HL-60 (cell line): ENCODE measurements at regions not wholly inside any gene's neighbourhood (a gene's known extent, or its start where the extent isn't known, plus 50 kb on each side); places are given as distances from the start of the nearest gene placed in this dataset.
A peak's percentile ranks its signal among the peaks of the same experiment; 100 is the strongest.

Source experiments
- DNase-seq, 2 experiments: peaks; one replicate each; pipeline ENCODE4 v3.0.0-alpha.2; 2010 to 2020; ENCODE audit warnings: low read depth in 1 of 2, low spot score in 1 of 2
- H3K27ac ChIP-seq: fragments of 250-450 bp; sonication (Bioruptor Pico); replicated peaks from 2 replicates; pipeline ENCODE4 v1.5.1; 2020; ENCODE audit warnings: mild to moderate bottlenecking, moderate library complexity
- H3K27me3 ChIP-seq: fragments of 250-450 bp; sonication (Bioruptor Pico); 2 replicates; pipeline ENCODE4 v1.5.1; 2021; ENCODE audit warnings: mild to moderate bottlenecking, moderate library complexity; ENCODE audit not compliant: insufficient read depth, poor library complexity, severe bottlenecking
- H3K4me3 ChIP-seq: replicated peaks from 2 replicates; pipeline ENCODE4 v1.5.1; 2011; ENCODE audit warnings: mild to moderate bottlenecking, control low read depth, low read length; ENCODE audit not compliant: insufficient read depth
- GABPA ChIP-seq: IDR thresholded peaks from 2 replicates; pipeline ENCODE4 v1.6.1; 2012; ENCODE audit warnings: low read depth
- POLR2AphosphoS5 ChIP-seq: IDR thresholded peaks from 2 replicates; pipeline ENCODE4 v1.6.1; 2012; ENCODE audit warnings: low read depth
- REST ChIP-seq: IDR thresholded peaks from 2 replicates; pipeline ENCODE4 v1.6.1; 2012; ENCODE audit warnings: low read depth; ENCODE audit not compliant: insufficient replicate concordance
- SPI1 ChIP-seq: IDR thresholded peaks from 2 replicates; pipeline ENCODE4 v1.6.1; 2012; ENCODE audit warnings: low read depth, mild to moderate bottlenecking, borderline replicate concordance
- TF ChIP-seq, protein P1 (sequence below): IDR thresholded peaks from one replicate; pipeline ENCODE4 v1.5.1; 2011; ENCODE audit warnings: low read length, control low read depth, inconsistent platforms; ENCODE audit not compliant: insufficient read depth

DNA sequence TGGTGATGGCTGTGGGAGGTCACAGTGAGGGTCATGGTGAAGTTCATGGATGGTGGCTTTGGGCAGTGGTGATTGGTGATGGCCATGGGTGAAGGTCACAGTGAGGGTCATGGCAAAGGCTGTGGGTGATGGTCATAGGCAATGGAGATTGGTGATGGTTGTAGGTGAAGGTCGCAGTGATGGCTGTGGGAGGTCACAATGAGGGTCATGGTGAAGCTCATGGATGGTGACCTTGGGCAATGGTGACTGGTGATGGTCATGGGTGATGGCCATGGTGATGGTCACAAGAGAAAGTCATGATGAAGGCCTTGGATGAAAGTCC, 115.6 kb upstream of the IRX4 start:
- Histone ChIP-seq H3K4me3 (no peak overlapping the region), H3K27me3 (no peaks in the 10 kb centered on the region), H3K27ac (peak overlapping the region; percentile 53)
- no peak for DNase-seq
- TF ChIP-seq SPI1, result no peak
- no peak for TF ChIP-seq GABPA
- no peak for TF ChIP-seq REST
- TF ChIP-seq, protein P1, sequence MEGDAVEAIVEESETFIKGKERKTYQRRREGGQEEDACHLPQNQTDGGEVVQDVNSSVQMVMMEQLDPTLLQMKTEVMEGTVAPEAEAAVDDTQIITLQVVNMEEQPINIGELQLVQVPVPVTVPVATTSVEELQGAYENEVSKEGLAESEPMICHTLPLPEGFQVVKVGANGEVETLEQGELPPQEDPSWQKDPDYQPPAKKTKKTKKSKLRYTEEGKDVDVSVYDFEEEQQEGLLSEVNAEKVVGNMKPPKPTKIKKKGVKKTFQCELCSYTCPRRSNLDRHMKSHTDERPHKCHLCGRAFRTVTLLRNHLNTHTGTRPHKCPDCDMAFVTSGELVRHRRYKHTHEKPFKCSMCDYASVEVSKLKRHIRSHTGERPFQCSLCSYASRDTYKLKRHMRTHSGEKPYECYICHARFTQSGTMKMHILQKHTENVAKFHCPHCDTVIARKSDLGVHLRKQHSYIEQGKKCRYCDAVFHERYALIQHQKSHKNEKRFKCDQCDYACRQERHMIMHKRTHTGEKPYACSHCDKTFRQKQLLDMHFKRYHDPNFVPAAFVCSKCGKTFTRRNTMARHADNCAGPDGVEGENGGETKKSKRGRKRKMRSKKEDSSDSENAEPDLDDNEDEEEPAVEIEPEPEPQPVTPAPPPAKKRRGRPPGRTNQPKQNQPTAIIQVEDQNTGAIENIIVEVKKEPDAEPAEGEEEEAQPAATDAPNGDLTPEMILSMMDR, result no peak
- no peak for TF ChIP-seq POLR2AphosphoS5

- DNase-seq, result peak; percentile 15 to 90
- TF ChIP-seq GABPA (peak; percentile 83), POLR2AphosphoS5 (peak; percentile 98), REST (no peak), SPI1 (peak; percentile 99)
- TF ChIP-seq, protein P1, result no peak
- Histone ChIP-seq H3K27ac (peak overlapping the region; percentile 53), H3K4me3 (no peak overlapping the region), H3K27me3 (no peaks in the 10 kb centered on the region)
These were observed 115.1 kb upstream of the IRX4 start for GRCh38 chr5:1997640-1998347.

GRCh38 chr5:1995491-1995890, 112.8 kb upstream of the IRX4 start:
- H3K4me3 ChIP-seq, result no peak overlapping the region
- no peaks in the 10 kb centered on the region for H3K27me3 ChIP-seq
- DNase-seq, result no peak
- H3K27ac ChIP-seq, result no peak overlapping the region
- TF ChIP-seq SPI1 (no peak), POLR2AphosphoS5 (no peak), GABPA (no peak), REST (no peak)
- TF ChIP-seq, protein P1, result no peak
